ENCODE measurements at regions not wholly inside any gene's neighbourhood (a gene's known extent, or its start where the extent isn't known, plus 50 kb on each side); places are given as distances from the start of the nearest gene placed in this dataset.

GRCh38 chr14:98822917-98823316 is 449.1 kb downstream of the BCL11B start:
- no peaks in the 10 kb centered on the region for H3F3A ChIP-seq (ENCODE audit: insufficient read depth, low read length, poor library complexity, severe bottlenecking)
- no peaks in the 10 kb centered on the region for H3K9me3 ChIP-seq (ENCODE audit: low read length)
- no peaks in the 10 kb centered on the region for H3K79me2 ChIP-seq (replicated peaks; ENCODE audit: insufficient read depth, low read length)
- H4K20me1 ChIP-seq (ENCODE audit: insufficient read depth), result no peaks in the 10 kb centered on the region
- H3K4me2 ChIP-seq (ENCODE audit: low read length), result no peak overlapping the region
- no peak for TF ChIP-seq POLR2AphosphoS5 (IDR thresholded peaks at IDR 0.05)
- no peaks in the 10 kb centered on the region for H3K36me3 ChIP-seq (ENCODE audit: insufficient read depth, low read length)
- H3K27ac ChIP-seq (ENCODE audit: low read length), result no peak overlapping the region
- H3K4me3 ChIP-seq (ENCODE audit: low read length), result no peak overlapping the region
- H2AFZ ChIP-seq (ENCODE audit: low read depth, low read length), result no peak overlapping the region
- no peaks in the 10 kb centered on the region for H3K27me3 ChIP-seq (ENCODE audit: insufficient read depth, low read depth, low read length)
- H3K9ac ChIP-seq (ENCODE audit: low read length), result no peak overlapping the region
- H3K9me2 ChIP-seq (ENCODE audit: insufficient read depth, low read length), result no peaks in the 10 kb centered on the region

- Histone ChIP-seq H3K36me3 (ENCODE audit: insufficient read depth, low read length) (no peaks in the 10 kb centered on the region), H3K9ac (ENCODE audit: low read length) (no peak overlapping the region), H3K4me3 (ENCODE audit: low read length) (no peak overlapping the region), H3K9me3 (ENCODE audit: low read length) (no peaks in the 10 kb centered on the region), H3K27me3 (ENCODE audit: insufficient read depth, low read depth, low read length) (no peaks in the 10 kb centered on the region), H3K79me2 (replicated peaks; ENCODE audit: insufficient read depth, low read length) (no peaks in the 10 kb centered on the region), H3F3A (ENCODE audit: insufficient read depth, low read length, poor library complexity, severe bottlenecking) (no peaks in the 10 kb centered on the region), H3K4me2 (ENCODE audit: low read length) (no peak overlapping the region), H2AFZ (ENCODE audit: low read depth, low read length) (no peak overlapping the region), H4K20me1 (ENCODE audit: insufficient read depth) (no peaks in the 10 kb centered on the region), H3K27ac (ENCODE audit: low read length) (no peak overlapping the region), H3K9me2 (ENCODE audit: insufficient read depth, low read length) (no peaks in the 10 kb centered on the region)
- TF ChIP-seq MXI1 (conservative IDR thresholded peaks at IDR 0.05; ENCODE audit: poor library complexity, severe bottlenecking), result no peak
- no peak for TF ChIP-seq POLR2AphosphoS5 (IDR thresholded peaks at IDR 0.05)
- no peak for TF ChIP-seq RAD21 (conservative IDR thresholded peaks at IDR 0.05)
- no peak for TF ChIP-seq REST (IDR thresholded peaks at IDR 0.05; ENCODE audit: borderline replicate concordance)
- no peak for TF ChIP-seq CTCF (IDR thresholded peaks at IDR 0.05; ENCODE audit: poor library complexity, severe bottlenecking)
- no peak for TF ChIP-seq EP300 (conservative IDR thresholded peaks at IDR 0.05; ENCODE audit: poor library complexity, severe bottlenecking)
- no peak for TF ChIP-seq SMC3 (conservative IDR thresholded peaks at IDR 0.05; ENCODE audit: poor library complexity)
- no peak for TF ChIP-seq TAF1 (IDR thresholded peaks at IDR 0.05; ENCODE audit: low read depth)
- TF ChIP-seq EZH2 (IDR thresholded peaks at IDR 0.05; ENCODE audit: borderline replicate concordance, insufficient read depth, low read length, poor library complexity, severe bottlenecking), result no peak
Measured at GRCh38 chr14:98826618-98827017, 445.4 kb downstream of the BCL11B start.

- Histone ChIP-seq H3F3A (ENCODE audit: insufficient read depth, low read length, poor library complexity, severe bottlenecking) (no peaks in the 10 kb centered on the region), H3K27me3 (ENCODE audit: insufficient read depth, low read depth, low read length) (no peaks in the 10 kb centered on the region), H2AFZ (ENCODE audit: low read depth, low read length) (no peak overlapping the region), H3K9me2 (ENCODE audit: insufficient read depth, low read length) (no peaks in the 10 kb centered on the region), H3K4me3 (ENCODE audit: low read length) (no peak overlapping the region), H3K79me2 (replicated peaks; ENCODE audit: insufficient read depth, low read length) (no peaks in the 10 kb centered on the region), H3K27ac (ENCODE audit: low read length) (no peak overlapping the region), H4K20me1 (ENCODE audit: insufficient read depth) (no peaks in the 10 kb centered on the region), H3K4me2 (ENCODE audit: low read length) (no peak overlapping the region), H3K36me3 (ENCODE audit: insufficient read depth, low read length) (no peaks in the 10 kb centered on the region), H3K9me3 (ENCODE audit: low read length) (no peaks in the 10 kb centered on the region), H3K9ac (ENCODE audit: low read length) (no peak overlapping the region)
- TF ChIP-seq MXI1 (conservative IDR thresholded peaks at IDR 0.05; ENCODE audit: poor library complexity, severe bottlenecking) (no peak), EP300 (conservative IDR thresholded peaks at IDR 0.05; ENCODE audit: poor library complexity, severe bottlenecking) (no peak), CTCF (IDR thresholded peaks at IDR 0.05; ENCODE audit: poor library complexity, severe bottlenecking) (no peak), TAF1 (IDR thresholded peaks at IDR 0.05; ENCODE audit: low read depth) (no peak), SMC3 (conservative IDR thresholded peaks at IDR 0.05; ENCODE audit: poor library complexity) (no peak), POLR2AphosphoS5 (IDR thresholded peaks at IDR 0.05) (no peak), REST (IDR thresholded peaks at IDR 0.05; ENCODE audit: borderline replicate concordance) (no peak), RAD21 (conservative IDR thresholded peaks at IDR 0.05) (no peak), EZH2 (IDR thresholded peaks at IDR 0.05; ENCODE audit: borderline replicate concordance, insufficient read depth, low read length, poor library complexity, severe bottlenecking) (no peak)
Measured at GRCh38 chr14:98834119-98834518, 437.9 kb downstream of the BCL11B start.

All from neural cell (in vitro differentiated cells).